Endothelial cell of umbilical vein (primary cell): ENCODE measurements at regions not wholly inside any gene's neighbourhood (a gene's known extent, or its start where the extent isn't known, plus 50 kb on each side); places are given as distances from the start of the nearest gene placed in this dataset.

Source experiments
- BruUV-seq: library from RNA; stranded (reverse); fragments of 400-500 nt; replicated peaks from 2 replicates; lab custom pipeline; 2021; lab: Mats Ljungman, UMichigan
- CTCF ChIA-PET: fragments of 300-600, 350-600 bp; sonication (Branson Sonifier 250); formaldehyde crosslinking; loops from one replicate; lab custom pipeline; 2021; ENCODE audit warnings: antibody characterized with exemption, inconsistent platforms; lab: Charles Lee
- POLR2A ChIA-PET: fragments of 300-600, 350-600 bp; sonication (Branson Sonifier 250); formaldehyde crosslinking; loops from one replicate; lab custom pipeline; 2021; ENCODE audit warnings: antibody characterized with exemption, inconsistent platforms; lab: Charles Lee
- DNase-seq: peaks from one replicate; pipeline ENCODE4 v3.0.0-alpha.2; 2011; ENCODE audit warnings: low read depth, low spot score
- FAIRE-seq: peaks from 2 replicates; lab custom pipeline; 2011; peaks lifted over from hg19 to GRCh38; lab: Jason Lieb, UNC
- H2AFZ ChIP-seq: 2 replicates; pipeline ENCODE4 v1.6.0; 2012; ENCODE audit warnings: low read depth, low read length, control low read depth, inconsistent platforms
- H3K27ac ChIP-seq: 2 replicates; pipeline ENCODE4 v1.5.1; 2011; ENCODE audit warnings: low read depth, mild to moderate bottlenecking, control low read depth, low read length, moderate library complexity; ENCODE audit not compliant: insufficient read depth
- H3K27me3 ChIP-seq, 2 experiments: 2 replicates each; pipeline versions ENCODE4 v1.6.0 to v1.6.1; 2011; ENCODE audit warnings: low read length in 2 of 2, mixed read lengths in 1 of 2; ENCODE audit not compliant: control insufficient read depth in 2 of 2, insufficient read depth in 2 of 2
- H3K36me3 ChIP-seq, 2 experiments: 2 replicates in 1 of 2; 3 replicates in 1 of 2; pipeline ENCODE4 v1.5.1; 2011; ENCODE audit warnings: low read length in 2 of 2, mild to moderate bottlenecking in 1 of 2, moderate library complexity in 1 of 2; ENCODE audit not compliant: control insufficient read depth in 2 of 2, insufficient read depth in 2 of 2; ENCODE audit errors: extremely low read depth in 1 of 2
- H3K4me1 ChIP-seq: 3 replicates; pipeline ENCODE4 v1.5.1; 2011; ENCODE audit warnings: mild to moderate bottlenecking, low read length; ENCODE audit not compliant: control insufficient read depth, insufficient read depth; ENCODE audit errors: extremely low read depth
- H3K4me2 ChIP-seq: 2 replicates; pipeline ENCODE4 v1.6.1; 2011; ENCODE audit warnings: low read length, control low read depth, mixed read lengths; ENCODE audit not compliant: insufficient read depth
- H3K4me3 ChIP-seq, 3 experiments: fragments of 200-600 bp in 1 of 3; sonication (generic), shearing (Covaris generic) in 1 of 3; replicated peaks in 1 of 3; 2 replicates each; pipeline ENCODE4 v1.5.1; 2011 to 2016; ENCODE audit warnings: control low read depth in 3 of 3, low read length in 3 of 3, mild to moderate bottlenecking in 2 of 3, inconsistent platforms in 1 of 3, low read depth in 1 of 3, moderate library complexity in 1 of 3; ENCODE audit not compliant: insufficient read depth in 1 of 3
- H3K79me2 ChIP-seq: 2 replicates; pipeline ENCODE4 v1.6.0; 2012; ENCODE audit warnings: low read length, inconsistent platforms; ENCODE audit not compliant: control insufficient read depth, insufficient read depth
- H3K9ac ChIP-seq: replicated peaks from 2 replicates; pipeline ENCODE3; 2011; ENCODE audit warnings: low read length, control low read depth; ENCODE audit not compliant: insufficient read depth; ENCODE audit errors: extremely low read depth
- H3K9me1 ChIP-seq: replicated peaks from 3 replicates; pipeline ENCODE4 v1.6.0; 2011; ENCODE audit warnings: mild to moderate bottlenecking, low read length; ENCODE audit not compliant: control insufficient read depth, insufficient read depth; ENCODE audit errors: extremely low read depth
- H3K9me3 ChIP-seq: replicated peaks from 2 replicates; pipeline ENCODE4 v1.5.1; 2012; ENCODE audit warnings: low read length, inconsistent platforms; ENCODE audit not compliant: control insufficient read depth, insufficient read depth
- H4K20me1 ChIP-seq: replicated peaks from 2 replicates; pipeline ENCODE3; 2011; ENCODE audit warnings: mild to moderate bottlenecking, low read length; ENCODE audit not compliant: control insufficient read depth, insufficient read depth; ENCODE audit errors: extremely low read depth
- EZH2 ChIP-seq: IDR thresholded peaks from 2 replicates; pipeline ENCODE4 v1.6.1; 2012; ENCODE audit warnings: borderline replicate concordance, low read depth, mild to moderate bottlenecking, moderate library complexity, low read length, inconsistent platforms; ENCODE audit not compliant: severe bottlenecking
- GATA2 ChIP-seq: IDR thresholded peaks from 2 replicates; pipeline ENCODE4 v1.7.0; 2011; ENCODE audit warnings: low read depth, mild to moderate bottlenecking, moderate library complexity, mixed read lengths, low read length; ENCODE audit not compliant: insufficient read length, insufficient read depth
- POLR2AphosphoS5 ChIP-seq: IDR thresholded peaks from 2 replicates; pipeline ENCODE4 v1.6.1; 2012; ENCODE audit warnings: low read depth, mild to moderate bottlenecking, control low read depth, low read length, moderate library complexity; ENCODE audit not compliant: insufficient read depth
- dilution Hi-C: fragments of 300-500 bp; cut with MboI; formaldehyde crosslinking; loops from one replicate; pipeline ENCODE4 v1.15.0; 2019; ENCODE audit warnings: low sequenced_read_pairs; ENCODE audit not compliant: extremely low pct_ligation_motif_present
- intact Hi-C: fragments of 100-400 bp; cut with micrococcal nuclease; formaldehyde crosslinking; loops from one replicate; pipeline ENCODE4 v1.10.0; 2022
- TF ChIP-seq, protein P1 (sequence below), 2 donors: IDR thresholded peaks; 1 replicate in 1 of 2; 2 replicates in 1 of 2; pipeline ENCODE4 v1.5.1; 2011; ENCODE audit warnings: low read length in 2 of 2, mild to moderate bottlenecking in 2 of 2, moderate library complexity in 2 of 2, control low read depth in 1 of 2, inconsistent platforms in 1 of 2, low read depth in 1 of 2; ENCODE audit not compliant: insufficient read depth in 1 of 2; ENCODE audit errors: extremely low read depth in 1 of 2

DNA sequence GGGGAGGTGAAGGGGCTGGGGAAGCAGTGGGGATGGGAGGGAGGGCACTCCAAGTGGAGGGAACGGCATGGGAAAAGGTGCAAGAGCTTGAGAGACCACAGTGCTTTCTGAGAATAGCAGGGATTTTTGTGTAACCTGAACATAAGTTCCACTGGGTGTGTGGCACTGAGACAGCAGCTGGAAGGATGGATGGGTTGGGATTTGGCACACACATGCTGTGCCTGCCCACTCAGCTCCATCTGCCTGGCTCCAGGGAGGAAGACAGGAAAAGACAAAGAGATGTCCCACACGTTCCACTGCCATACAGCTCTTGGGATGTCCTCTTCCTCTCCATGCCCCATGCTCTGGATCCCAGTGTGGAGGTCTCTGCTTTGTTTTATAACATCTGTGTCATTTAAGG, 114.1 kb upstream of the TEX51 start:
- Histone ChIP-seq H2AFZ (no peak overlapping the region), H3K4me1 (no peaks in the 10 kb centered on the region), H4K20me1 (no peaks in the 10 kb centered on the region), H3K36me3 (no peaks in the 10 kb centered on the region), H3K9ac (no peak overlapping the region), H3K27ac (no peak overlapping the region), H3K79me2 (no peaks in the 10 kb centered on the region), H3K9me3 (no peaks in the 10 kb centered on the region), H3K4me2 (no peak overlapping the region), H3K27me3 (no peaks in the 10 kb centered on the region), H3K4me3 (no peak overlapping the region), H3K9me1 (no peaks in the 10 kb centered on the region)
- intact Hi-C loops (no loop called here), dilution Hi-C loops (no loop called here)
- ChIA-PET CTCF (interaction anchor here (0.9 kb wide), 1 partner anchor 16 kb away, joined by 3 read pairs; no protein-coding TSS in a partner anchor), POLR2A (no interaction called here)
- no peak for TF ChIP-seq GATA2
- BruUV-seq, result no TSS peak
- DNase-seq (no peak), FAIRE-seq (no peak)

DNA sequence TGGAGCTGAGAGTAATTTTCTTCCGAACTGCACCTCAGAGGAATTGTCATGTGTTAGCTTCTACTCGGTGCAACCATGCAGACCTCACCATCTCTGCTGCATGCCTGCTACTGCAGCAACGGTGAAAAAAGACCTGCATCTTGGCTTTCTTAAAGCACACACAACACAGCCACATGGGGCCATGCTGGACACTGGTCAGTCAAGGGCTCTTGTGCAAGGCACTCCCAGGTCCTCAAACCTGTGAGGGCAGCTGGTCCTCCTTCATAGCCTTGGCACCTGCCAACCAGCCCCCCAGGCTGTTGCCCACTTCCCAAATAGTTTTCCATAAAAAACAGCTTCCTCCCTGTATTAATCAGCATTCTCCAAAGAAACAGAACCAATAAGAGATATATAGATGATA, 113.5 kb upstream of the TEX51 start:
- FAIRE-seq (no peak), DNase-seq (no peak)
- Histone ChIP-seq H4K20me1 (no peaks in the 10 kb centered on the region), H3K4me1 (no peaks in the 10 kb centered on the region), H3K9me1 (no peaks in the 10 kb centered on the region), H3K36me3 (no peaks in the 10 kb centered on the region), H3K9me3 (no peaks in the 10 kb centered on the region), H3K79me2 (no peaks in the 10 kb centered on the region), H3K9ac (no peak overlapping the region), H3K27ac (no peak overlapping the region), H3K27me3 (no peaks in the 10 kb centered on the region), H3K4me2 (no peak overlapping the region), H2AFZ (no peak overlapping the region), H3K4me3 (no peak overlapping the region)
- intact Hi-C loops, result no loop called here
- CTCF ChIA-PET, result interaction anchor here (0.9 kb wide), 1 partner anchor 15 kb away, joined by 3 read pairs; no protein-coding TSS in a partner anchor
- POLR2A ChIA-PET, result no interaction called here
- TF ChIP-seq EZH2, result no peak
- no peak for TF ChIP-seq POLR2AphosphoS5
- TF ChIP-seq, protein P1, sequence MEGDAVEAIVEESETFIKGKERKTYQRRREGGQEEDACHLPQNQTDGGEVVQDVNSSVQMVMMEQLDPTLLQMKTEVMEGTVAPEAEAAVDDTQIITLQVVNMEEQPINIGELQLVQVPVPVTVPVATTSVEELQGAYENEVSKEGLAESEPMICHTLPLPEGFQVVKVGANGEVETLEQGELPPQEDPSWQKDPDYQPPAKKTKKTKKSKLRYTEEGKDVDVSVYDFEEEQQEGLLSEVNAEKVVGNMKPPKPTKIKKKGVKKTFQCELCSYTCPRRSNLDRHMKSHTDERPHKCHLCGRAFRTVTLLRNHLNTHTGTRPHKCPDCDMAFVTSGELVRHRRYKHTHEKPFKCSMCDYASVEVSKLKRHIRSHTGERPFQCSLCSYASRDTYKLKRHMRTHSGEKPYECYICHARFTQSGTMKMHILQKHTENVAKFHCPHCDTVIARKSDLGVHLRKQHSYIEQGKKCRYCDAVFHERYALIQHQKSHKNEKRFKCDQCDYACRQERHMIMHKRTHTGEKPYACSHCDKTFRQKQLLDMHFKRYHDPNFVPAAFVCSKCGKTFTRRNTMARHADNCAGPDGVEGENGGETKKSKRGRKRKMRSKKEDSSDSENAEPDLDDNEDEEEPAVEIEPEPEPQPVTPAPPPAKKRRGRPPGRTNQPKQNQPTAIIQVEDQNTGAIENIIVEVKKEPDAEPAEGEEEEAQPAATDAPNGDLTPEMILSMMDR (IDR thresholded peaks at IDR 0.05; ENCODE audit: extremely low read depth in 1 of 2, insufficient read depth in 1 of 2, low read depth in 1 of 2, low read length in 2 of 2), result no peak
- dilution Hi-C loops, result no loop called here
- BruUV-seq, result no TSS peak
